ENCODE measurements at regions not wholly inside any gene's neighbourhood (a gene's known extent, or its start where the extent isn't known, plus 50 kb on each side); places are given as distances from the start of the nearest gene placed in this dataset.

DNA sequence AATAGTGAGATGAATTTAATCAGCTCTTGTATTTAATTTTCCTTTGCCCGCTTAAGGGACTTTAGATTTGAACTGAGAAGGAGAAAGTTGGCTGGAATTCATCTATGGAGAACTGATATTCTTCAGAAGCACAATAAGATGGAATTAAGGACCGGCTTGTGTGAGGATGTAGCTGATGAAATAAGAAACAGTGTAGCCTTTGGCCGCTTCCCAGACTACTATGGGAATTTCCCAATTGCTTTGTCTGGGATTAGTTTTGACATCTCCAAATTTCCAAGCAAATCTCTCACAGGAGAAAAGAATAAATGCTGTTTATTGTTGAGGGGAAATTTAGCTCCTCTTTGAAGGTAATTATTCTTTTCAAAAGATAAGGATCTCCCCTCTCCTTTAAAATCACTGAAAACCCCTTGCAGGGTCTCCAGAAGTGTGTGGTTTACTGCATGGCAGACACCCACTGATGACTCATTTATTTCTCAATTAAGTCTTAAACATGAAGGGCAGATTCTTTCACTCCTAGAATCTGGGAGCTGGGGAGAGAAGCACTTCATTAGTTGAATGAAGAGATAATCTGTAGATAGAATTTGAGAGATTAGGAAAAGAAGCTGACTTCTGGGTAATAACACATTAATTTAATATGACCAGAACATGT is 606.5 kb upstream of the ADAMTS16 start:
- TF ChIP-seq, protein P1, sequence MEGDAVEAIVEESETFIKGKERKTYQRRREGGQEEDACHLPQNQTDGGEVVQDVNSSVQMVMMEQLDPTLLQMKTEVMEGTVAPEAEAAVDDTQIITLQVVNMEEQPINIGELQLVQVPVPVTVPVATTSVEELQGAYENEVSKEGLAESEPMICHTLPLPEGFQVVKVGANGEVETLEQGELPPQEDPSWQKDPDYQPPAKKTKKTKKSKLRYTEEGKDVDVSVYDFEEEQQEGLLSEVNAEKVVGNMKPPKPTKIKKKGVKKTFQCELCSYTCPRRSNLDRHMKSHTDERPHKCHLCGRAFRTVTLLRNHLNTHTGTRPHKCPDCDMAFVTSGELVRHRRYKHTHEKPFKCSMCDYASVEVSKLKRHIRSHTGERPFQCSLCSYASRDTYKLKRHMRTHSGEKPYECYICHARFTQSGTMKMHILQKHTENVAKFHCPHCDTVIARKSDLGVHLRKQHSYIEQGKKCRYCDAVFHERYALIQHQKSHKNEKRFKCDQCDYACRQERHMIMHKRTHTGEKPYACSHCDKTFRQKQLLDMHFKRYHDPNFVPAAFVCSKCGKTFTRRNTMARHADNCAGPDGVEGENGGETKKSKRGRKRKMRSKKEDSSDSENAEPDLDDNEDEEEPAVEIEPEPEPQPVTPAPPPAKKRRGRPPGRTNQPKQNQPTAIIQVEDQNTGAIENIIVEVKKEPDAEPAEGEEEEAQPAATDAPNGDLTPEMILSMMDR (IDR thresholded peaks at IDR 0.05) = no peak
- no peak for TF ChIP-seq POLR2A (IDR thresholded peaks at IDR 0.05)
- TF ChIP-seq EP300 (IDR thresholded peaks at IDR 0.05) = no peak

Measured in ovary (tissue), 3 donors.